HG02678 (cell line): ENCODE measurements at regions not wholly inside any gene's neighbourhood (a gene's known extent, or its start where the extent isn't known, plus 50 kb on each side); places are given as distances from the start of the nearest gene placed in this dataset.

ENCODE experiments used
- ATAC-seq: cut with Tn5 transposase; IDR thresholded peaks from one replicate; pipeline ENCODE4 v1.9.1; 2021; ENCODE audit warnings: mild to moderate bottlenecking, moderate library complexity; ENCODE audit not compliant: unreplicated experiment

- no peak for ATAC-seq
These were observed 250.6 kb upstream of the MAP3K1 start for GRCh38 chr5:56564541-56565282.

- ATAC-seq: no peak
These were observed 253.9 kb upstream of the MAP3K1 start for GRCh38 chr5:56561455-56561854.

GRCh38 chr5:56558131-56558745 is 257.1 kb upstream of the MAP3K1 start:
- no peak for ATAC-seq

GRCh38 chr5:56557198-56557597 is 258.2 kb upstream of the MAP3K1 start:
- ATAC-seq: no peak

GRCh38 chr5:56552612-56553268 is 262.6 kb upstream of the MAP3K1 start:
- no peak for ATAC-seq

GRCh38 chr5:56550227-56550626 is 265.1 kb upstream of the MAP3K1 start:
- ATAC-seq: no peak

- no peak for ATAC-seq
These were observed 266.1 kb upstream of the MAP3K1 start for GRCh38 chr5:56549096-56549886.

GRCh38 chr5:56545016-56545415 is 270.3 kb upstream of the MAP3K1 start:
- ATAC-seq: no peak

- no peak for ATAC-seq
These were observed 271.6 kb upstream of the MAP3K1 start for GRCh38 chr5:56543441-56544388.

- ATAC-seq: no peak
These were observed 275.1 kb upstream of the MAP3K1 start for GRCh38 chr5:56540266-56540665.

- no peak for ATAC-seq
These were observed 276.8 kb upstream of the MAP3K1 start for GRCh38 chr5:56538580-56538979.

GRCh38 chr5:56535347-56535746 is 280.0 kb upstream of the MAP3K1 start:
- ATAC-seq: no peak

- no peak for ATAC-seq
These were observed 281.1 kb upstream of the MAP3K1 start for GRCh38 chr5:56534102-56534829.

GRCh38 chr5:56532466-56532865 is 282.9 kb upstream of the MAP3K1 start:
- ATAC-seq: no peak

- no peak for ATAC-seq
These were observed 284.7 kb upstream of the MAP3K1 start for GRCh38 chr5:56530626-56531138.

- ATAC-seq: no peak
These were observed 285.5 kb upstream of the MAP3K1 start for GRCh38 chr5:56529666-56530430.

GRCh38 chr5:56527174-56527573 is 288.2 kb upstream of the MAP3K1 start:
- no peak for ATAC-seq

GRCh38 chr5:56525113-56525512 is 290.2 kb upstream of the MAP3K1 start:
- no peak for ATAC-seq
